Keratinocyte (primary cell): ENCODE measurements at regions not wholly inside any gene's neighbourhood (a gene's known extent, or its start where the extent isn't known, plus 50 kb on each side); places are given as distances from the start of the nearest gene placed in this dataset.

Source experiments
- DNase-seq: peaks from one replicate; pipeline ENCODE4 v3.0.0-alpha.2; 2011; ENCODE audit warnings: low read depth, missing footprints, low spot score
- FAIRE-seq: peaks from 2 replicates; lab custom pipeline; 2011; peaks lifted over from hg19 to GRCh38; lab: Jason Lieb, UNC
- H2AFZ ChIP-seq: 2 replicates; pipeline ENCODE4 v1.6.0; 2012; ENCODE audit warnings: low read length, control low read depth, inconsistent platforms; ENCODE audit not compliant: control insufficient read depth
- H3K27ac ChIP-seq: 2 replicates; pipeline ENCODE4 v1.5.1; 2011; ENCODE audit warnings: low read length; ENCODE audit not compliant: control insufficient read depth, insufficient read depth
- H3K27me3 ChIP-seq: 3 replicates; pipeline ENCODE4 v1.6.0; 2011; ENCODE audit warnings: low read length; ENCODE audit not compliant: control insufficient read depth, insufficient read depth; ENCODE audit errors: extremely low read depth
- H3K36me3 ChIP-seq, 2 experiments: 2 replicates in 1 of 2; 3 replicates in 1 of 2; pipeline ENCODE4 v1.5.1; 2011; ENCODE audit warnings: low read length in 2 of 2, mild to moderate bottlenecking in 1 of 2; ENCODE audit not compliant: control insufficient read depth in 2 of 2, insufficient read depth in 2 of 2; ENCODE audit errors: extremely low read depth in 1 of 2
- H3K4me1 ChIP-seq: 3 replicates; pipeline ENCODE4 v1.5.1; 2011; ENCODE audit warnings: low read length; ENCODE audit not compliant: control insufficient read depth, insufficient read depth; ENCODE audit errors: extremely low read depth
- H3K4me2 ChIP-seq: 3 replicates; pipeline ENCODE4 v1.6.0; 2011; ENCODE audit warnings: low read depth, low read length; ENCODE audit not compliant: control insufficient read depth, insufficient read depth; ENCODE audit errors: extremely low read depth
- H3K4me3 ChIP-seq, 3 experiments: fragments of 200-600 bp in 1 of 3; sonication (generic) in 1 of 3; 2 replicates in 2 of 3; 3 replicates in 1 of 3; pipeline ENCODE4 v1.5.1; 2011 to 2016; ENCODE audit warnings: low read length in 3 of 3, mild to moderate bottlenecking in 3 of 3, control low read depth in 2 of 3, inconsistent platforms in 1 of 3, low read depth in 1 of 3, mixed read lengths in 1 of 3, mixed run types in 1 of 3, moderate library complexity in 1 of 3; ENCODE audit not compliant: control insufficient read depth in 2 of 3, insufficient read depth in 2 of 3; ENCODE audit errors: extremely low read depth in 1 of 3
- H3K79me2 ChIP-seq: 2 replicates; pipeline ENCODE4 v1.6.0; 2012; ENCODE audit warnings: low read length; ENCODE audit not compliant: control insufficient read depth, insufficient read depth
- H3K9ac ChIP-seq: 3 replicates; pipeline ENCODE4 v1.6.0; 2011; ENCODE audit warnings: low read length; ENCODE audit not compliant: control insufficient read depth, insufficient read depth; ENCODE audit errors: extremely low read depth
- H3K9me1 ChIP-seq: 3 replicates; pipeline ENCODE4 v1.6.0; 2011; ENCODE audit warnings: low read length; ENCODE audit not compliant: control insufficient read depth, insufficient read depth; ENCODE audit errors: extremely low read depth
- H3K9me3 ChIP-seq: 2 replicates; pipeline ENCODE4 v1.5.1; 2012; ENCODE audit warnings: low read depth, low read length; ENCODE audit not compliant: control insufficient read depth
- H4K20me1 ChIP-seq: 3 replicates; pipeline ENCODE4 v1.6.0; 2011; ENCODE audit warnings: low read length; ENCODE audit not compliant: control insufficient read depth, insufficient read depth; ENCODE audit errors: extremely low read depth
- EZH2 ChIP-seq: IDR thresholded peaks from one replicate; pipeline ENCODE4 v1.6.1; 2012; ENCODE audit warnings: inconsistent platforms, mild to moderate bottlenecking, low read length, moderate library complexity
- dilution Hi-C: fragments of 300-500 bp; cut with MboI; formaldehyde crosslinking; loops from one replicate; pipeline ENCODE4 v1.7.0; 2020; ENCODE audit warnings: low sequenced_read_pairs; ENCODE audit not compliant: extremely low pct_ligation_motif_present
- TF ChIP-seq, protein P1 (sequence below), 3 experiments: IDR thresholded peaks in 1 of 3; conservative IDR thresholded peaks in 1 of 3; optimal IDR thresholded peaks in 1 of 3; 2 replicates in 2 of 3; 3 replicates in 1 of 3; pipeline versions ENCODE3 to v1.5.1; 2011; ENCODE audit warnings: low read length in 3 of 3, mild to moderate bottlenecking in 3 of 3, moderate library complexity in 2 of 3, control low read depth in 1 of 3, inconsistent platforms in 1 of 3; ENCODE audit not compliant: insufficient read depth in 2 of 3; ENCODE audit errors: extremely low read depth in 1 of 3

DNA sequence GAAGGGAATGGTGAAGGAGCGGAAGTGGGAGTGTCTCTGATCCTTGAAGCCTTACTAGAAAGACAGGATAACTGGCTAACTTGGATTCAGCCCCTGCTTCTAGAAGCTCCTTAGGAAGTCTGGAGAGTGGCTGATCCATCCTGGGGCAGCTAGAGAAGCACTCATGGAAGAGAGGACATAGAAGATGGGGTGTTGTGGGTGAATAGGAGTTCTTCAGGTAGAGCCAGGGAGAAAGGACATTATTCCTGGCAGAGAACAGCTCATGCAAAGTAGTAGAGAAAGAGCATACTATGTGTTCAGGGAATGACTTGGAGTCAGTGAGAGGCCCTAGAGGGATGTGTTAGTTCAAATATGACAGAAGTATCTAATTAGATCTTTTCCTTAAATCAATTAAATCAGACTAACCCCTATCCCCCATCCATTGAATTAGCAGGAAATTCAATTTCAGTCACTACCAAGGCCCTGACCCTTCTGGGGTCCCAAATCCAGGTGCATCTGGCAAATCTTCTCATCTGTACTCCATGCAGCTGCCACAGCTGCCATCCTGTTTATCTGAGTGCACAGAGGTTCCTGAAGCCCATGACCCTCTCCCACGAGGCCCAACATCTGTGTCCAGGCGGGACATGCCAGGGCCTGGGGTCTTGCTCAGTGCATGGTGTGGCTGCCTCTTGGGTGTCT lies 130.7 kb downstream of the DHX35 start:
- Histone ChIP-seq H3K27ac (no peak overlapping the region), H2AFZ (no peak overlapping the region), H3K9me1 (no peaks in the 10 kb centered on the region), H3K9ac (no peak overlapping the region), H3K4me2 (no peak overlapping the region), H3K79me2 (no peaks in the 10 kb centered on the region), H3K4me3 (no peak overlapping the region), H3K9me3 (no peaks in the 10 kb centered on the region), H3K36me3 (no peaks in the 10 kb centered on the region), H3K27me3 (peaks cover 5% of the 10 kb centered on the region), H4K20me1 (no peaks in the 10 kb centered on the region), H3K4me1 (no peaks in the 10 kb centered on the region)
- dilution Hi-C loops: no loop called here
- no peak for DNase-seq
- TF ChIP-seq EZH2: no peak
- TF ChIP-seq, protein P1, sequence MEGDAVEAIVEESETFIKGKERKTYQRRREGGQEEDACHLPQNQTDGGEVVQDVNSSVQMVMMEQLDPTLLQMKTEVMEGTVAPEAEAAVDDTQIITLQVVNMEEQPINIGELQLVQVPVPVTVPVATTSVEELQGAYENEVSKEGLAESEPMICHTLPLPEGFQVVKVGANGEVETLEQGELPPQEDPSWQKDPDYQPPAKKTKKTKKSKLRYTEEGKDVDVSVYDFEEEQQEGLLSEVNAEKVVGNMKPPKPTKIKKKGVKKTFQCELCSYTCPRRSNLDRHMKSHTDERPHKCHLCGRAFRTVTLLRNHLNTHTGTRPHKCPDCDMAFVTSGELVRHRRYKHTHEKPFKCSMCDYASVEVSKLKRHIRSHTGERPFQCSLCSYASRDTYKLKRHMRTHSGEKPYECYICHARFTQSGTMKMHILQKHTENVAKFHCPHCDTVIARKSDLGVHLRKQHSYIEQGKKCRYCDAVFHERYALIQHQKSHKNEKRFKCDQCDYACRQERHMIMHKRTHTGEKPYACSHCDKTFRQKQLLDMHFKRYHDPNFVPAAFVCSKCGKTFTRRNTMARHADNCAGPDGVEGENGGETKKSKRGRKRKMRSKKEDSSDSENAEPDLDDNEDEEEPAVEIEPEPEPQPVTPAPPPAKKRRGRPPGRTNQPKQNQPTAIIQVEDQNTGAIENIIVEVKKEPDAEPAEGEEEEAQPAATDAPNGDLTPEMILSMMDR (optimal IDR thresholded peaks at IDR 0.05 in 1 of 3, IDR thresholded peaks at IDR 0.05 in 1 of 3, conservative IDR thresholded peaks at IDR 0.05 in 1 of 3; ENCODE audit: extremely low read depth in 1 of 3, insufficient read depth in 2 of 3, low read length in 3 of 3): no peak
- FAIRE-seq: no peak

DNA sequence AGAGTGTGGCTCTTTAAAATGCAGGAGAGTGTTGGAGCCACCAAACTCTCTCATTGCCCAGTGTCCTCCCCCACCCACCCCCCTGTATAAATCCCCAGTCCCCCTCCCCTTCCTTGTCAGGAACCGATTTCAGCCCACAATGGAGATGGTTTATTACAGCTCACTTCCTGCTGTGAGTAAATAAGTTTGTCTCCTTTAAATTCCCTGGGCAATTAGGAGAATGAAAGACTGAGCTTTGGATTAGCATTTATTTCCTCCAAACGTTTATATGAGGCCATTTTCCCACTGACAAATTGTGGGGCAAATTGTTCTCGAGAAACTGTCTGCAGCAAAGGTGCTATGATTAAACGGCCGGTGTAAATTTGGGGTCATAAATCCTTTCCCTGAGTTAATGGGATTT lies 128.8 kb downstream of the DHX35 start:
- Histone ChIP-seq H3K9me1 (no peaks in the 10 kb centered on the region), H3K4me2 (no peak overlapping the region), H3K27me3 (peaks cover 5% of the 10 kb centered on the region), H3K9ac (no peak overlapping the region), H3K9me3 (no peaks in the 10 kb centered on the region), H4K20me1 (no peaks in the 10 kb centered on the region), H3K4me1 (no peaks in the 10 kb centered on the region), H3K79me2 (no peaks in the 10 kb centered on the region), H3K36me3 (no peaks in the 10 kb centered on the region), H2AFZ (no peak overlapping the region), H3K27ac (no peak overlapping the region), H3K4me3 (no peak overlapping the region)
- FAIRE-seq: no peak
- dilution Hi-C loops: no loop called here
- TF ChIP-seq EZH2: no peak
- TF ChIP-seq, protein P1 (optimal IDR thresholded peaks at IDR 0.05 in 1 of 3, IDR thresholded peaks at IDR 0.05 in 1 of 3, conservative IDR thresholded peaks at IDR 0.05 in 1 of 3; ENCODE audit: extremely low read depth in 1 of 3, insufficient read depth in 2 of 3, low read length in 3 of 3): no peak
- no peak for DNase-seq
